ENCODE measurements at regions not wholly inside any gene's neighbourhood (a gene's known extent, or its start where the extent isn't known, plus 50 kb on each side); places are given as distances from the start of the nearest gene placed in this dataset.
"Not testable (repeated sequence)": the region's sequence is repeated elsewhere in the genome, so short reads cannot be mapped to it uniquely, and the experiment has no call there.

- Histone ChIP-seq H3K4ac (ENCODE audit: low read depth, low read length) (no peak overlapping the region), H3K4me2 (ENCODE audit: low read length) (no peak overlapping the region), H3K79me1 (ENCODE audit: low read length) (no peaks in the 10 kb centered on the region), H3K4me1 (ENCODE audit: control insufficient read depth, low read depth, low read length) (no peaks in the 10 kb centered on the region), H3K4me3 (ENCODE audit: low read length) (no peak overlapping the region), H2BK5ac (ENCODE audit: low read length) (no peak overlapping the region), H4K8ac (ENCODE audit: low read depth, low read length) (no peak overlapping the region), H2BK120ac (ENCODE audit: low read depth, low read length) (no peak overlapping the region), H2BK15ac (replicated peaks; ENCODE audit: low read depth) (no peak overlapping the region), H3K36me3 (ENCODE audit: control insufficient read depth, insufficient read depth, low read length) (no peaks in the 10 kb centered on the region), H3K18ac (ENCODE audit: low read length) (no peak overlapping the region), H3K56ac (ENCODE audit: low read length) (no peak overlapping the region), H3K27me3 (ENCODE audit: insufficient read depth, low read length, poor library complexity) (peaks cover 7% of the 10 kb centered on the region), H4K5ac (ENCODE audit: low read length) (no peak overlapping the region), H2AK5ac (ENCODE audit: low read length) (no peak overlapping the region), H3K27ac (ENCODE audit: low read depth, low read length) (no peak overlapping the region), H3K23ac (ENCODE audit: low read length) (no peak overlapping the region), H3K9ac (ENCODE audit: low read length) (no peak overlapping the region), H3K79me2 (ENCODE audit: control insufficient read depth, insufficient read depth, low read length) (no peaks in the 10 kb centered on the region)
- DNase-seq, result peak; percentile 29
- no CpG with 5 or more reads among the region's 11 CpGs for WGBS (ENCODE audit: extremely low coverage, insufficient coverage, low lambda C conversion rate)
These were observed 128.2 kb downstream of the ZNF280B start for GRCh38 chr22:22380098-22381030.

DNA sequence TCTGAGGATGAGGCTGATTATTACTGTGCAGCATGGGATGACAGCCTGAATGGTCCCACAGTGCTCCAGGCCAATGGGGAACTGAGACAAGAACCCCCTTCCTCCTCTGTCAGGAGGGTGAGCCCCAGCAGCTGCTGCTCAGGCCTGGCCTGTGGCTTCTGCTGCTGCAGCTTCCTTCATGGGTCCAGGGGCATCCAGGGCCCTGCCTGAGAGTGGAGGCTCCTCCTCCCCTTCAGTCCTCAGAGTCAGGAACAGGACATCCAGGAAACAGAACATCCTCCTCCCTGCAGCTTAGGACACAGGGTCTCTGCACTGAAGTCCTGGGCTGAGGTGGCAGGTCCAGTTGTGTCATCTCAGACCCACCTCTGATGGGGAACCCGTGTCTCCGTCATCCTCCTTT lies 127.2 kb downstream of the ZNF280B start:
- not testable (repeated sequence) for DNase-seq; H3K27me3 ChIP-seq (ENCODE audit: insufficient read depth, low read length, poor library complexity); H3K18ac ChIP-seq (ENCODE audit: low read length); H3K56ac ChIP-seq (ENCODE audit: low read length); H4K5ac ChIP-seq (ENCODE audit: low read length); H2AK5ac ChIP-seq (ENCODE audit: low read length); H3K36me3 ChIP-seq (ENCODE audit: control insufficient read depth, insufficient read depth, low read length); H3K23ac ChIP-seq (ENCODE audit: low read length); H3K4me1 ChIP-seq (ENCODE audit: control insufficient read depth, low read depth, low read length); H3K4ac ChIP-seq (ENCODE audit: low read depth, low read length); H3K4me3 ChIP-seq (ENCODE audit: low read length); H3K27ac ChIP-seq (ENCODE audit: low read depth, low read length); H3K9ac ChIP-seq (ENCODE audit: low read length); H3K4me2 ChIP-seq (ENCODE audit: low read length); H2BK15ac ChIP-seq (replicated peaks; ENCODE audit: low read depth); H2BK120ac ChIP-seq (ENCODE audit: low read depth, low read length); H3K79me2 ChIP-seq (ENCODE audit: control insufficient read depth, insufficient read depth, low read length); H4K8ac ChIP-seq (ENCODE audit: low read depth, low read length); H3K79me1 ChIP-seq (ENCODE audit: low read length); H2BK5ac ChIP-seq (ENCODE audit: low read length)
- WGBS (ENCODE audit: extremely low coverage, insufficient coverage, low lambda C conversion rate), result no CpG with 5 or more reads among the region's 2 CpGs

GRCh38 chr22:22384267-22384666 lies 124.3 kb downstream of the ZNF280B start:
- Histone ChIP-seq H2BK5ac (ENCODE audit: low read length) (no peak overlapping the region), H4K8ac (ENCODE audit: low read depth, low read length) (no peak overlapping the region), H3K18ac (ENCODE audit: low read length) (no peak overlapping the region), H3K56ac (ENCODE audit: low read length) (no peak overlapping the region), H3K36me3 (ENCODE audit: control insufficient read depth, insufficient read depth, low read length) (no peaks in the 10 kb centered on the region), H2BK15ac (replicated peaks; ENCODE audit: low read depth) (no peak overlapping the region), H3K4ac (ENCODE audit: low read depth, low read length) (no peak overlapping the region), H3K4me3 (ENCODE audit: low read length) (no peak overlapping the region), H3K79me1 (ENCODE audit: low read length) (no peaks in the 10 kb centered on the region), H3K4me1 (ENCODE audit: control insufficient read depth, low read depth, low read length) (no peaks in the 10 kb centered on the region), H3K23ac (ENCODE audit: low read length) (no peak overlapping the region), H3K27me3 (ENCODE audit: insufficient read depth, low read length, poor library complexity) (peaks cover 8% of the 10 kb centered on the region), H2BK120ac (ENCODE audit: low read depth, low read length) (no peak overlapping the region), H3K79me2 (ENCODE audit: control insufficient read depth, insufficient read depth, low read length) (no peaks in the 10 kb centered on the region), H3K4me2 (ENCODE audit: low read length) (no peak overlapping the region), H3K9ac (ENCODE audit: low read length) (no peak overlapping the region), H3K27ac (ENCODE audit: low read depth, low read length) (no peak overlapping the region), H2AK5ac (ENCODE audit: low read length) (no peak overlapping the region), H4K5ac (ENCODE audit: low read length) (no peak overlapping the region)
- DNase-seq, result no peak
- WGBS (ENCODE audit: extremely low coverage, insufficient coverage, low lambda C conversion rate), result no CpG with 5 or more reads among the region's 3 CpGs

GRCh38 chr22:22384668-22385244 lies 123.8 kb downstream of the ZNF280B start:
- Histone ChIP-seq H3K4me3 (ENCODE audit: low read length) (no peak overlapping the region), H3K27me3 (ENCODE audit: insufficient read depth, low read length, poor library complexity) (peaks cover 6% of the 10 kb centered on the region), H2BK120ac (ENCODE audit: low read depth, low read length) (no peak overlapping the region), H3K18ac (ENCODE audit: low read length) (no peak overlapping the region), H4K8ac (ENCODE audit: low read depth, low read length) (no peak overlapping the region), H3K27ac (ENCODE audit: low read depth, low read length) (no peak overlapping the region), H3K23ac (ENCODE audit: low read length) (no peak overlapping the region), H3K36me3 (ENCODE audit: control insufficient read depth, insufficient read depth, low read length) (no peaks in the 10 kb centered on the region), H3K4me1 (ENCODE audit: control insufficient read depth, low read depth, low read length) (no peaks in the 10 kb centered on the region), H3K4me2 (ENCODE audit: low read length) (no peak overlapping the region), H2BK15ac (replicated peaks; ENCODE audit: low read depth) (no peak overlapping the region), H3K79me2 (ENCODE audit: control insufficient read depth, insufficient read depth, low read length) (no peaks in the 10 kb centered on the region), H2BK5ac (ENCODE audit: low read length) (no peak overlapping the region), H3K9ac (ENCODE audit: low read length) (no peak overlapping the region), H3K79me1 (ENCODE audit: low read length) (no peaks in the 10 kb centered on the region), H3K4ac (ENCODE audit: low read depth, low read length) (no peak overlapping the region), H2AK5ac (ENCODE audit: low read length) (no peak overlapping the region), H4K5ac (ENCODE audit: low read length) (no peak overlapping the region), H3K56ac (ENCODE audit: low read length) (no peak overlapping the region)
- no peak for DNase-seq
- WGBS (ENCODE audit: extremely low coverage, insufficient coverage, low lambda C conversion rate), result no CpG with 5 or more reads among the region's 2 CpGs

- Histone ChIP-seq H2BK5ac (ENCODE audit: low read length) (no peak overlapping the region), H3K4ac (ENCODE audit: low read depth, low read length) (no peak overlapping the region), H4K8ac (ENCODE audit: low read depth, low read length) (no peak overlapping the region), H3K23ac (ENCODE audit: low read length) (no peak overlapping the region), H3K18ac (ENCODE audit: low read length) (no peak overlapping the region), H3K79me1 (ENCODE audit: low read length) (no peaks in the 10 kb centered on the region), H3K79me2 (ENCODE audit: control insufficient read depth, insufficient read depth, low read length) (no peaks in the 10 kb centered on the region), H3K56ac (ENCODE audit: low read length) (no peak overlapping the region), H3K27me3 (ENCODE audit: insufficient read depth, low read length, poor library complexity) (peaks cover 6% of the 10 kb centered on the region), H3K4me2 (ENCODE audit: low read length) (no peak overlapping the region), H2BK120ac (ENCODE audit: low read depth, low read length) (no peak overlapping the region), H3K27ac (ENCODE audit: low read depth, low read length) (no peak overlapping the region), H3K4me1 (ENCODE audit: control insufficient read depth, low read depth, low read length) (no peaks in the 10 kb centered on the region), H3K36me3 (ENCODE audit: control insufficient read depth, insufficient read depth, low read length) (no peaks in the 10 kb centered on the region), H3K9ac (ENCODE audit: low read length) (no peak overlapping the region), H4K5ac (ENCODE audit: low read length) (no peak overlapping the region), H3K4me3 (ENCODE audit: low read length) (no peak overlapping the region), H2AK5ac (ENCODE audit: low read length) (no peak overlapping the region), H2BK15ac (replicated peaks; ENCODE audit: low read depth) (no peak overlapping the region)
- DNase-seq, result no peak
- no CpG with 5 or more reads among the region's 10 CpGs for WGBS (ENCODE audit: extremely low coverage, insufficient coverage, low lambda C conversion rate)
These were observed 121.7 kb downstream of the ZNF280B start for GRCh38 chr22:22386602-22387385.
